Natural killer cell treated with Interleukin-12 subunit alpha and Interleukin-12 subunit beta and Interleukin-15 and Interleukin-18, amount 100 ng/mL, for 72 hours (primary cell): ENCODE measurements at regions not wholly inside any gene's neighbourhood (a gene's known extent, or its start where the extent isn't known, plus 50 kb on each side); places are given as distances from the start of the nearest gene placed in this dataset.

Source experiments
- ATAC-seq, 2 donors: fragments of 150-1000 bp; cut with Tn5 transposase in 1 of 2; sonication (Bioruptor Pico), chemical (Tn5 transposase) in 1 of 2; 2 replicates each; pipeline ENCODE4 v1.10.0; 2021
- DNase-seq: peaks from one replicate; pipeline ENCODE4 v3.0.0; 2022; ENCODE audit warnings: low spot score
- H3K27ac Mint-ChIP-seq, 2 donors: 1 replicate in 1 of 2; 2 replicates in 1 of 2; pipeline ENCODE4 v1.8.0; 2022; ENCODE audit warnings: mixed read lengths in 2 of 2, mild to moderate bottlenecking in 1 of 2, moderate library complexity in 1 of 2
- H3K27me3 Mint-ChIP-seq, 2 donors: 1 replicate in 1 of 2; 2 replicates in 1 of 2; pipeline ENCODE4 v1.8.0; 2022; ENCODE audit warnings: mixed read lengths in 2 of 2
- H3K36me3 Mint-ChIP-seq: one replicate; pipeline ENCODE4 v1.8.0; 2022; ENCODE audit warnings: mixed read lengths
- H3K4me1 Mint-ChIP-seq, 2 donors: 1 replicate in 1 of 2; 2 replicates in 1 of 2; pipeline ENCODE4 v1.8.0; 2022; ENCODE audit warnings: low read depth in 2 of 2, mixed read lengths in 2 of 2, mild to moderate bottlenecking in 1 of 2
- H3K4me3 Mint-ChIP-seq: one replicate; pipeline ENCODE4 v1.8.0; 2022; ENCODE audit warnings: mixed read lengths
- H3K9me3 Mint-ChIP-seq: 2 replicates; pipeline ENCODE4 v1.8.0; 2022; ENCODE audit warnings: mixed read lengths

GRCh38 chr3:105988540-105989212 is 119.9 kb upstream of the CBLB start:
- DNase-seq (no peak), ATAC-seq (no peak)
- Mint-ChIP-seq H3K36me3 (peaks cover 41% of the 10 kb centered on the region), H3K4me1 (peaks cover 26 to 28% of the 10 kb centered on the region in 2 donors), H3K4me3 (peak overlapping the region; percentile 88), H3K27me3 (no peaks in the 10 kb centered on the region), H3K27ac (peak overlapping the region; percentile 79 to 81), H3K9me3 (peaks cover 20% of the 10 kb centered on the region)

GRCh38 chr3:105996781-105997180 is 128.0 kb upstream of the CBLB start:
- DNase-seq (no peak), ATAC-seq (no peak)
- H3K4me3 Mint-ChIP-seq = no peak overlapping the region
- peaks cover 31% of the 10 kb centered on the region for H3K36me3 Mint-ChIP-seq
- H3K9me3 Mint-ChIP-seq = peaks cover 19% of the 10 kb centered on the region
- no peak overlapping the region for H3K27ac Mint-ChIP-seq
- H3K27me3 Mint-ChIP-seq = no peaks in the 10 kb centered on the region
- peaks cover 0 to 14% of the 10 kb centered on the region in 2 donors for H3K4me1 Mint-ChIP-seq

GRCh38 chr3:105997466-105997799 is 128.6 kb upstream of the CBLB start:
- Mint-ChIP-seq H3K27me3 (no peaks in the 10 kb centered on the region), H3K4me3 (no peak overlapping the region), H3K9me3 (peaks cover 17% of the 10 kb centered on the region), H3K4me1 (peaks cover 0 to 14% of the 10 kb centered on the region in 2 donors), H3K36me3 (peaks cover 27% of the 10 kb centered on the region), H3K27ac (no peak overlapping the region)
- DNase-seq (no peak), ATAC-seq (no peak)

GRCh38 chr3:105997800-105998526 is 129.2 kb upstream of the CBLB start:
- H3K4me3 Mint-ChIP-seq = no peak overlapping the region
- DNase-seq (no peak), ATAC-seq (peak in 1 of 2 donors; percentile 49)
- H3K4me1 Mint-ChIP-seq = peaks cover 0 to 11% of the 10 kb centered on the region in 2 donors
- peaks cover 14% of the 10 kb centered on the region for H3K9me3 Mint-ChIP-seq
- H3K27ac Mint-ChIP-seq = peak overlapping the region in 1 of 2 donors; percentile 50
- no peaks in the 10 kb centered on the region for H3K27me3 Mint-ChIP-seq
- peaks cover 21% of the 10 kb centered on the region for H3K36me3 Mint-ChIP-seq

- no peak overlapping the region for H3K4me3 Mint-ChIP-seq
- no peaks in the 10 kb centered on the region for H3K27me3 Mint-ChIP-seq
- peaks cover 8 to 19% of the 10 kb centered on the region in 2 donors for H3K4me1 Mint-ChIP-seq
- ATAC-seq (no peak), DNase-seq (no peak)
- no peak overlapping the region for H3K27ac Mint-ChIP-seq
- peaks cover 20% of the 10 kb centered on the region for H3K36me3 Mint-ChIP-seq
- H3K9me3 Mint-ChIP-seq = peaks cover 16% of the 10 kb centered on the region
Observed at GRCh38 chr3:105999856-106000255, 131.0 kb upstream of the CBLB start.

- H3K27me3 Mint-ChIP-seq = no peaks in the 10 kb centered on the region
- DNase-seq = no peak
- H3K9me3 Mint-ChIP-seq = peaks cover 12% of the 10 kb centered on the region
- H3K36me3 Mint-ChIP-seq = peaks cover 12% of the 10 kb centered on the region
- no peak overlapping the region for H3K27ac Mint-ChIP-seq
- H3K4me1 Mint-ChIP-seq = peaks cover 8 to 19% of the 10 kb centered on the region in 2 donors
- H3K4me3 Mint-ChIP-seq = no peak overlapping the region
- ATAC-seq = no peak
Observed at GRCh38 chr3:106001923-106002322, 133.1 kb upstream of the CBLB start.

- peaks cover 15% of the 10 kb centered on the region for H3K36me3 Mint-ChIP-seq
- no peak for DNase-seq
- H3K27me3 Mint-ChIP-seq = no peaks in the 10 kb centered on the region
- peak in 1 of 2 donors; percentile 46 for ATAC-seq
- peaks cover 8 to 12% of the 10 kb centered on the region in 2 donors for H3K4me1 Mint-ChIP-seq
- peak overlapping the region; percentile 26 to 62 for H3K27ac Mint-ChIP-seq
- peak overlapping the region; percentile 76 for H3K4me3 Mint-ChIP-seq
- H3K9me3 Mint-ChIP-seq = peaks cover 12% of the 10 kb centered on the region
Observed at GRCh38 chr3:106004137-106004681, 135.4 kb upstream of the CBLB start.

- Mint-ChIP-seq H3K27me3 (no peaks in the 10 kb centered on the region), H3K36me3 (peaks cover 14% of the 10 kb centered on the region), H3K27ac (peak overlapping the region in 1 of 2 donors; percentile 62), H3K4me1 (peaks cover 12 to 15% of the 10 kb centered on the region in 2 donors), H3K4me3 (peak overlapping the region; percentile 76), H3K9me3 (peaks cover 12% of the 10 kb centered on the region)
- DNase-seq (no peak), ATAC-seq (no peak)
Observed at GRCh38 chr3:106004826-106005225, 136.0 kb upstream of the CBLB start.

GRCh38 chr3:106006001-106006400 is 137.2 kb upstream of the CBLB start:
- Mint-ChIP-seq H3K4me3 (no peak overlapping the region), H3K36me3 (peaks cover 10% of the 10 kb centered on the region), H3K27ac (no peak overlapping the region), H3K9me3 (peaks cover 6% of the 10 kb centered on the region), H3K4me1 (peaks cover 23 to 27% of the 10 kb centered on the region in 2 donors), H3K27me3 (no peaks in the 10 kb centered on the region)
- DNase-seq (no peak), ATAC-seq (no peak)

- ATAC-seq (no peak), DNase-seq (no peak)
- H3K36me3 Mint-ChIP-seq = peaks cover 10% of the 10 kb centered on the region
- H3K27ac Mint-ChIP-seq = no peak overlapping the region
- peaks cover 29 to 30% of the 10 kb centered on the region in 2 donors for H3K4me1 Mint-ChIP-seq
- no peaks in the 10 kb centered on the region for H3K27me3 Mint-ChIP-seq
- peaks cover 6% of the 10 kb centered on the region for H3K9me3 Mint-ChIP-seq
- no peak overlapping the region for H3K4me3 Mint-ChIP-seq
Observed at GRCh38 chr3:106006571-106006970, 137.8 kb upstream of the CBLB start.

GRCh38 chr3:106007512-106007911 is 138.7 kb upstream of the CBLB start:
- Mint-ChIP-seq H3K27ac (peak overlapping the region in 1 of 2 donors; percentile 16), H3K4me1 (peaks cover 34% of the 10 kb centered on the region in 2 donors), H3K27me3 (no peaks in the 10 kb centered on the region), H3K36me3 (peaks cover 10% of the 10 kb centered on the region), H3K9me3 (peaks cover 6% of the 10 kb centered on the region), H3K4me3 (no peak overlapping the region)
- ATAC-seq (no peak), DNase-seq (no peak)

GRCh38 chr3:106008766-106009165 is 140.0 kb upstream of the CBLB start:
- Mint-ChIP-seq H3K27ac (peak overlapping the region; percentile 90 to 96), H3K27me3 (no peaks in the 10 kb centered on the region), H3K36me3 (peaks cover 10% of the 10 kb centered on the region), H3K4me3 (no peak overlapping the region), H3K9me3 (peaks cover 3% of the 10 kb centered on the region), H3K4me1 (peaks cover 34 to 36% of the 10 kb centered on the region in 2 donors)
- ATAC-seq (no peak), DNase-seq (no peak)

GRCh38 chr3:106010829-106011228 is 142.0 kb upstream of the CBLB start:
- Mint-ChIP-seq H3K4me3 (peak overlapping the region; percentile 44), H3K27ac (peak overlapping the region; percentile 90 to 96)

GRCh38 chr3:106013971-106014370 is 145.2 kb upstream of the CBLB start:
- Mint-ChIP-seq H3K4me3 (no peak overlapping the region), H3K36me3 (peaks cover 7% of the 10 kb centered on the region), H3K4me1 (peaks cover 34 to 41% of the 10 kb centered on the region in 2 donors), H3K27ac (peak overlapping the region; percentile 26 to 63), H3K9me3 (peaks cover 5% of the 10 kb centered on the region), H3K27me3 (no peaks in the 10 kb centered on the region)
- peak in 1 of 2 donors; percentile 46 for ATAC-seq
- no peak for DNase-seq

More at GRCh38 chr3:106010829-106011228, 142.0 kb upstream of the CBLB start:
- ATAC-seq = peak; percentile 53 to 66
- Mint-ChIP-seq H3K27me3 (no peaks in the 10 kb centered on the region), H3K36me3 (peaks cover 10% of the 10 kb centered on the region), H3K4me1 (peaks cover 29 to 33% of the 10 kb centered on the region in 2 donors), H3K9me3 (peaks cover 3% of the 10 kb centered on the region)
- no peak for DNase-seq
